HFFc6 (cell line): ENCODE measurements at regions not wholly inside any gene's neighbourhood (a gene's known extent, or its start where the extent isn't known, plus 50 kb on each side); places are given as distances from the start of the nearest gene placed in this dataset.

ENCODE experiments used
- DNase-seq: peaks from one replicate; pipeline ENCODE4 v3.0.0-alpha.2; 2018
- H3K27ac Mint-ChIP-seq: 2 replicates; pipeline ENCODE4 v1.8.0; 2020; ENCODE audit warnings: mild to moderate bottlenecking, mixed read lengths
- H3K27me3 Mint-ChIP-seq: 2 replicates; pipeline ENCODE4 v1.8.0; 2021; ENCODE audit warnings: mild to moderate bottlenecking, moderate library complexity, mixed read lengths; ENCODE audit not compliant: insufficient read depth
- H3K36me3 Mint-ChIP-seq: 2 replicates; pipeline ENCODE4 v1.8.0; 2021; ENCODE audit warnings: low read depth, mixed read lengths
- H3K4me1 Mint-ChIP-seq: 2 replicates; pipeline ENCODE4 v1.8.0; 2020; ENCODE audit warnings: low read depth, mixed read lengths
- H3K4me3 Mint-ChIP-seq: 2 replicates; pipeline ENCODE4 v1.8.0; 2020; ENCODE audit warnings: mild to moderate bottlenecking, moderate library complexity, mixed read lengths
- H3K9me3 Mint-ChIP-seq: 2 replicates; pipeline ENCODE4 v1.8.0; 2020; ENCODE audit warnings: mild to moderate bottlenecking, mixed read lengths
- TF ChIP-seq, protein P1 (sequence below): fragments of 200-600 bp; sonication (generic); IDR thresholded peaks from 2 replicates; pipeline ENCODE4 v1.5.0; 2021; ENCODE audit warnings: antibody characterized with exemption, mild to moderate bottlenecking

DNA sequence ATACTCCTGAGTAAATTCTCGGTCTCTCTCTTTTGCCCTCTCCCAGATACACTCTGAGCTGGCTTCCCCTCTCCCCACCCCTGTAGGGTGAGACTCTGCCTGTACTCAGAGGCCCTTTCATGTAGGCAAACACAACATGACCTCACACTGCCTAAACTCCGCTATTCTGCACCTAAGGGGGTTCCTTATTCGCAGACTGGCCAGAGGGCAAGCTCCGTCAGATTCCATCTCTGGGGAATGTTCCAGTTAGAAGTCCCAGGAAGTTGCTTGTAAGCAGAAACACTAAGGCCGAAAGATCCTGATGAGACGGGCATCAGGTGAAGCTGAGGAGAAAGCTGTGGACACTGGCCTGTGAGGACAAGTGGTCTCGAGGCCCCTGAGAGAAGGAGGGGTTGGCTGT is 165.9 kb downstream of the KTN1 start:
- no peak overlapping the region for H3K4me3 Mint-ChIP-seq
- no peaks in the 10 kb centered on the region for H3K36me3 Mint-ChIP-seq
- DNase-seq, result no peak
- H3K4me1 Mint-ChIP-seq, result no peaks in the 10 kb centered on the region
- H3K27me3 Mint-ChIP-seq, result peaks cover 7% of the 10 kb centered on the region; the same call in 1 of the 2 replicates
- no peak overlapping the region for H3K27ac Mint-ChIP-seq
- H3K9me3 Mint-ChIP-seq, result no peaks in the 10 kb centered on the region
- TF ChIP-seq, protein P1, sequence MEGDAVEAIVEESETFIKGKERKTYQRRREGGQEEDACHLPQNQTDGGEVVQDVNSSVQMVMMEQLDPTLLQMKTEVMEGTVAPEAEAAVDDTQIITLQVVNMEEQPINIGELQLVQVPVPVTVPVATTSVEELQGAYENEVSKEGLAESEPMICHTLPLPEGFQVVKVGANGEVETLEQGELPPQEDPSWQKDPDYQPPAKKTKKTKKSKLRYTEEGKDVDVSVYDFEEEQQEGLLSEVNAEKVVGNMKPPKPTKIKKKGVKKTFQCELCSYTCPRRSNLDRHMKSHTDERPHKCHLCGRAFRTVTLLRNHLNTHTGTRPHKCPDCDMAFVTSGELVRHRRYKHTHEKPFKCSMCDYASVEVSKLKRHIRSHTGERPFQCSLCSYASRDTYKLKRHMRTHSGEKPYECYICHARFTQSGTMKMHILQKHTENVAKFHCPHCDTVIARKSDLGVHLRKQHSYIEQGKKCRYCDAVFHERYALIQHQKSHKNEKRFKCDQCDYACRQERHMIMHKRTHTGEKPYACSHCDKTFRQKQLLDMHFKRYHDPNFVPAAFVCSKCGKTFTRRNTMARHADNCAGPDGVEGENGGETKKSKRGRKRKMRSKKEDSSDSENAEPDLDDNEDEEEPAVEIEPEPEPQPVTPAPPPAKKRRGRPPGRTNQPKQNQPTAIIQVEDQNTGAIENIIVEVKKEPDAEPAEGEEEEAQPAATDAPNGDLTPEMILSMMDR, result no peak

DNA sequence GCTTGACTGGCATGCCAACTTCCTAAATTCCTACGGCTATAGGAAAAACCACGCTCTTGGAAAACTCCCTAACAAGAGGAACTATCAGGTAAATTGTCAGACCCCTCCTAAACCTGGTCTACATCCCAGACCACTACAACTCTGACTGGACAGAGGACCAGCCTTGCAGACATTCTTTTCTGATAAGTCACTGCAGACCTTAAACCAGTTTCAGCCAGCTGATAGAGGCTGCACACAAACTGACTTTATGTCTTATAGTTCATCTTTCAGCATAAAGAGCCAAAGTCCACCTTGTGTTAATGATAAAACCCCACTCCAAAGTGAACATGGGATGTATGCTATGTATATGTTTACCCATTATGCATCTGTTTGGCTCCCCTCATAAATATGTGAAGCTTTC is 166.6 kb downstream of the KTN1 start:
- no peak for DNase-seq
- no peaks in the 10 kb centered on the region for H3K9me3 Mint-ChIP-seq

DNA sequence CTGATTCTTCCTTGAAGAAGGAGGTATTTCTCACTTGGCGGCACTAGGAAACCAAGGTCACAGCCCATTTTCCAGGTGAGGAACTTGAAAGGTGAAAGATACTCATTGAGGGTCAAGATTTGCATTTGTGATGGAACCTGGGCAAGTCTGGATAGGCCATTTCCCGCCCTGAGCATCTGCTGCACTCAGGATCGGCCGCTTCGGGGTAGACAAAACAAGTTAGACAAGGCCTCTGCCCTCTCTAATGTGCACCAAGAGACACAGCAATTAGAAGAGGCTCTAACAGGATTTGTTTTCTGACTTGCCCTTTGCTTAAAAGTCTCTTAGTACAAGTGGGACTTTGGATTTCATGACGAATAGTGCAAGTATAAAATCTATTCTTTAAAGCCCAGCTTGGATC is 167.2 kb downstream of the KTN1 start:
- DNase-seq, result no peak
- H3K4me3 Mint-ChIP-seq, result no peak overlapping the region
- H3K27me3 Mint-ChIP-seq, result peaks cover 6% of the 10 kb centered on the region; the same call in 1 of the 2 replicates
- no peaks in the 10 kb centered on the region for H3K4me1 Mint-ChIP-seq
- TF ChIP-seq, protein P1, result no peak
- no peak overlapping the region for H3K27ac Mint-ChIP-seq
- no peaks in the 10 kb centered on the region for H3K9me3 Mint-ChIP-seq
- H3K36me3 Mint-ChIP-seq, result no peaks in the 10 kb centered on the region

More for the DNA sequence above, 166.6 kb downstream of the KTN1 start:
- TF ChIP-seq, protein P1, result no peak
- H3K27me3 Mint-ChIP-seq, result peaks cover 6% of the 10 kb centered on the region; the same call in 1 of the 2 replicates
- no peak overlapping the region for H3K27ac Mint-ChIP-seq
- H3K4me3 Mint-ChIP-seq, result no peak overlapping the region
- H3K4me1 Mint-ChIP-seq, result no peaks in the 10 kb centered on the region
- no peaks in the 10 kb centered on the region for H3K36me3 Mint-ChIP-seq

DNA sequence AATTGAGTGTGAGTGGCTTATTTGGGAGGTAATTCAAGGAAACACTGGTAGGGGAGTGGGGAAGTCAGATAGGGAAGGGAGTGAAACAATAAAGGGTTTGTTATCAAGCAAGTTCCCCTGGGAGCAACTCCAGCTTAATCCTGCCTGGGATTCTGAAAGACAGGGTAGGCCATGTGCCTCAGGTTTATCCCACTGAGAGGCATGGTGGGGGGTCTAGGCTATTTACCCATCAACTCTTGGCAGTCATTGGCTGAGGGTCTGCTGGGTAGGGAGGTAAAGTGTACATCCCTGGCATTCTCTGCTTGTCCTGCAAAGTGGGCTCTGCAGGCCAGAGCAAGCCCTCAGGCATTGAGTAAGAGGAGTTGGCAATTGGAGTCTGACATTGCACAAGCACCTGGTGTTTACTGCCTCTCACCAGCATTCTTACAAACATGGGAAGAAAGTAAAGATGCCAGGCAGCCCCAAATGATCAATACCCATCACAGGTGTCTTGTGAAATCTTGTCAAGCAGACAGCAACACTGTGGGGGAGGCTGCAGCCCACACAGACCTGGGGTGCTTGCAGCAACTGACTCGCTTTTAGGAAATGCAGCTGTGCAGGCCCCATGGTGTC is 169.3 kb downstream of the KTN1 start:
- no peak for DNase-seq
- Mint-ChIP-seq H3K27me3 (peaks cover 3% of the 10 kb centered on the region; the same call in 1 of the 2 replicates), H3K36me3 (no peaks in the 10 kb centered on the region), H3K4me3 (no peak overlapping the region), H3K9me3 (no peaks in the 10 kb centered on the region), H3K27ac (no peak overlapping the region), H3K4me1 (peaks cover 14% of the 10 kb centered on the region)
- TF ChIP-seq, protein P1, result no peak

DNA sequence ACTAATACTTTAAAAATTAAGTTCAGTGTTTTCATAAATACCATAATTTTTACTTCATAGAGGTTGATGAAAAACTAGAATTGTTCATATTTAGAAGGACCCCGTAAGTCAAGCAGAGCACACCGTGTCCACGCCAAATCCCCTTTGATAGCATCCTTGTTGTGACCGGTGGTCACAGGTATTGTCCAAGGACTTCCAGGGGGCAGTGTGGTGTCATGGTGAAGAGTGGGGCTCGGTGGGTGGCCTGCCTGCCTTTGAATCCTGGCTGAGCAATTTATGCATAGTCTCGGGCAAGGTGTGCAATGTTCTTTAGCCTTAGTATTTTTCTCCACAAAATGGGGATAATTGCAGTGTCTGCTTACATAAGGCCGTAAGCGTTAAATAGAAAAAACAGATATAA is 169.9 kb downstream of the KTN1 start:
- Mint-ChIP-seq H3K4me1 (peaks cover 19% of the 10 kb centered on the region), H3K9me3 (no peaks in the 10 kb centered on the region; the same call in 1 of the 2 replicates), H3K4me3 (no peak overlapping the region), H3K27ac (no peak overlapping the region), H3K36me3 (no peaks in the 10 kb centered on the region), H3K27me3 (peaks cover 8% of the 10 kb centered on the region)
- TF ChIP-seq, protein P1, result no peak
- no peak for DNase-seq
